MCF 10A (cell line): ENCODE measurements at regions not wholly inside any gene's neighbourhood (a gene's known extent, or its start where the extent isn't known, plus 50 kb on each side); places are given as distances from the start of the nearest gene placed in this dataset.
"Not testable (repeated sequence)": the region's sequence is repeated elsewhere in the genome, so short reads cannot be mapped to it uniquely, and the experiment has no call there.

ENCODE experiments used
- BruUV-seq: library from RNA; stranded (reverse); fragments of 400-500 nt; replicated peaks from 2 replicates; lab custom pipeline; 2021; lab: Mats Ljungman, UMichigan
- CTCF ChIA-PET: fragments of 300-600 bp; sonication (Branson Sonifier 250); formaldehyde crosslinking; extraction: SDS; loops from one replicate; lab custom pipeline; 2021; ENCODE audit warnings: antibody characterized with exemption, inconsistent platforms; lab: Yijun Ruan, JAX
- POLR2A ChIA-PET: fragments of 300-600, 350-650 bp; sonication (Branson Sonifier 250); formaldehyde crosslinking; extraction: SDS; loops from one replicate; lab custom pipeline; 2020; ENCODE audit warnings: antibody characterized with exemption, inconsistent platforms; lab: Yijun Ruan, JAX
- DNase-seq: peaks from one replicate; pipeline ENCODE4 v3.0.0-alpha.2; 2018; ENCODE audit not compliant: unreplicated experiment
- H3K27ac Mint-ChIP-seq: one replicate; pipeline ENCODE4 v1.8.0; 2022; ENCODE audit warnings: mild to moderate bottlenecking, low read depth, mixed read lengths; ENCODE audit not compliant: unreplicated experiment
- H3K27me3 Mint-ChIP-seq: one replicate; pipeline ENCODE4 v1.8.0; 2022; ENCODE audit warnings: mixed read lengths; ENCODE audit not compliant: insufficient read depth, unreplicated experiment
- H3K36me3 Mint-ChIP-seq: one replicate; pipeline ENCODE4 v1.8.0; 2022; ENCODE audit warnings: mild to moderate bottlenecking, moderate library complexity, mixed read lengths; ENCODE audit not compliant: insufficient read depth, unreplicated experiment
- H3K4me1 Mint-ChIP-seq: one replicate; pipeline ENCODE4 v1.8.0; 2022; ENCODE audit warnings: mixed read lengths; ENCODE audit not compliant: insufficient read depth, unreplicated experiment
- H3K4me3 Mint-ChIP-seq: one replicate; pipeline ENCODE4 v1.8.0; 2022; ENCODE audit warnings: mild to moderate bottlenecking, moderate library complexity, mixed read lengths; ENCODE audit not compliant: unreplicated experiment
- H3K9me3 Mint-ChIP-seq: one replicate; pipeline ENCODE4 v1.8.0; 2022; ENCODE audit warnings: mixed read lengths; ENCODE audit not compliant: unreplicated experiment
- intact Hi-C: fragments of 100-400 bp; cut with micrococcal nuclease; formaldehyde crosslinking; loops from 2 replicates; pipeline ENCODE4 v1.14.1; 2022
- TF ChIP-seq, protein P1 (sequence below): fragments of 200-600 bp; IDR thresholded peaks from one replicate; pipeline ENCODE4 v1.8.0; 2022; ENCODE audit warnings: antibody characterized with exemption, mild to moderate bottlenecking; ENCODE audit not compliant: unreplicated experiment

DNA sequence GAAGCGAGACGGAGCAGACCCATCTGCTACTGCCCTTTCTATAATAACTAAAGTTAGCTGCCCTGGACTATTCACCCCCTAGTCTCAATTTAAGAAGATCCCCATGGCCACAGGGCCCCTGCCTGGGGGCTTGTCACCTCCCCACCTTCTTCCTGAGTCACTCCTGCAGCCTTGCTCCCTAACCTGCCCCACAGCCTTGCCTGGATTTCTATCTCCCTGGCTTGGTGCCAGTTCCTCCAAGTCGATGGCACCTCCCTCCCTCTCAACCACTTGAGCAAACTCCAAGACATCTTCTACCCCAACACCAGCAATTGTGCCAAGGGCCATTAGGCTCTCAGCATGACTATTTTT lies 267.2 kb downstream of the OR4F29 start:
- H3K27ac Mint-ChIP-seq: peak overlapping the region; percentile 54
- H3K27me3 Mint-ChIP-seq, H3K4me1 Mint-ChIP-seq, H3K4me3 Mint-ChIP-seq, DNase-seq, CTCF ChIA-PET, H3K9me3 Mint-ChIP-seq, H3K36me3 Mint-ChIP-seq, intact Hi-C loops, BruUV-seq, POLR2A ChIA-PET: not testable (repeated sequence)

GRCh38 chr1:183620-184335 lies 267.7 kb downstream of the OR4F29 start:
- CTCF ChIA-PET, DNase-seq, H3K9me3 Mint-ChIP-seq, H3K4me1 Mint-ChIP-seq, POLR2A ChIA-PET, H3K36me3 Mint-ChIP-seq, H3K4me3 Mint-ChIP-seq, intact Hi-C loops, H3K27me3 Mint-ChIP-seq: not testable (repeated sequence)
- TSS peak; percentile 16 for BruUV-seq
- H3K27ac Mint-ChIP-seq: peak overlapping the region; percentile 54

GRCh38 chr1:183081-183480 lies 268.4 kb downstream of the OR4F29 start:
- H3K36me3 Mint-ChIP-seq, DNase-seq, H3K9me3 Mint-ChIP-seq, H3K27ac Mint-ChIP-seq, CTCF ChIA-PET, POLR2A ChIA-PET, H3K4me1 Mint-ChIP-seq, H3K4me3 Mint-ChIP-seq, BruUV-seq, intact Hi-C loops, H3K27me3 Mint-ChIP-seq: not testable (repeated sequence)

DNA sequence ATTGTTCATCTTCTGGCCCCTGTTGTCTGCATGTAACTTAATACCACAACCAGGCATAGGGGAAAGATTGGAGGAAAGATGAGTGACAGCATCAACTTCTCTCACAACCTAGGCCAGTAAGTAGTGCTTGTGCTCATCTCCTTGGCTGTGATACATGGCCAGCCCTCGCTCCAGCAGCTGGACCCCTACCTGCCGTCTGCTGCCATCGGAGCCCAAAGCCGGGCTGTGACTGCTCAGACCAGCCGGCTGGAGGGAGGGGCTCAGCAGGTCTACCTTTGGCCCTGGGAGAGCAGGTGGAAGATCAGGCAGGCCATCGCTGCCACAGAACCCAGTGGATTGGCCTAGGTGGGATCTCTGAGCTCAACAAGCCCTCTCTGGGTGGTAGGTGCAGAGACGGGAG lies 268.8 kb downstream of the OR4F29 start:
- POLR2A ChIA-PET, H3K36me3 Mint-ChIP-seq, BruUV-seq, H3K4me3 Mint-ChIP-seq, H3K9me3 Mint-ChIP-seq, H3K27ac Mint-ChIP-seq, H3K4me1 Mint-ChIP-seq, intact Hi-C loops, DNase-seq, CTCF ChIA-PET, H3K27me3 Mint-ChIP-seq: not testable (repeated sequence)

- not testable (repeated sequence) for BruUV-seq, H3K4me3 Mint-ChIP-seq
These were observed 269.9 kb downstream of the OR4F29 start for GRCh38 chr1:181247-182216.

DNA sequence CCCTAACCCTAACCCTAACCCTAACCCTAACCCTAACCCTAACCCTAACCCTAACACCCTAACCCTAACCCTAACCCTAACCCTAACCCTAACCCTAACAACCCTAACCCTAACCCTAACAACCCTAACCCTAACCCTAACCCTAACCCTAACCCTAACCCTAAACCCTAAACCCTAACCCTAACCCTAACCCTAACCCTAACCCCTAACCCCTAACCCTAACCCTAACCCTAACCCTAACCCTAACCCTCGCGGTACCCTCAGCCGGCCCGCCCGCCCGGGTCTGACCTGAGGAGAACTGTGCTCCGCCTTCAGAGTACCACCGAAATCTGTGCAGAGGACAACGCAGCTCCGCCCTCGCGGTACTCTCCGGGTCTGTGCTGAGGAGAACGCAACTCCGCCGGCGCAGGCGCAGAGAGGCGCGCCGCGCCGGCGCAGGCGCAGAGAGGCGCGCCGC lies 270.7 kb downstream of the OR4F29 start:
- intact Hi-C loops, H3K4me3 Mint-ChIP-seq, H3K27me3 Mint-ChIP-seq, H3K9me3 Mint-ChIP-seq, H3K27ac Mint-ChIP-seq, DNase-seq, H3K36me3 Mint-ChIP-seq, BruUV-seq, CTCF ChIA-PET, H3K4me1 Mint-ChIP-seq, POLR2A ChIA-PET: not testable (repeated sequence)

More at GRCh38 chr1:181247-182216, 269.9 kb downstream of the OR4F29 start:
- H3K27me3 Mint-ChIP-seq, H3K27ac Mint-ChIP-seq, POLR2A ChIA-PET, intact Hi-C loops, H3K36me3 Mint-ChIP-seq, H3K9me3 Mint-ChIP-seq, H3K4me1 Mint-ChIP-seq, CTCF ChIA-PET: not testable (repeated sequence)
- peak; percentile 63 for DNase-seq
- TF ChIP-seq, protein P1, sequence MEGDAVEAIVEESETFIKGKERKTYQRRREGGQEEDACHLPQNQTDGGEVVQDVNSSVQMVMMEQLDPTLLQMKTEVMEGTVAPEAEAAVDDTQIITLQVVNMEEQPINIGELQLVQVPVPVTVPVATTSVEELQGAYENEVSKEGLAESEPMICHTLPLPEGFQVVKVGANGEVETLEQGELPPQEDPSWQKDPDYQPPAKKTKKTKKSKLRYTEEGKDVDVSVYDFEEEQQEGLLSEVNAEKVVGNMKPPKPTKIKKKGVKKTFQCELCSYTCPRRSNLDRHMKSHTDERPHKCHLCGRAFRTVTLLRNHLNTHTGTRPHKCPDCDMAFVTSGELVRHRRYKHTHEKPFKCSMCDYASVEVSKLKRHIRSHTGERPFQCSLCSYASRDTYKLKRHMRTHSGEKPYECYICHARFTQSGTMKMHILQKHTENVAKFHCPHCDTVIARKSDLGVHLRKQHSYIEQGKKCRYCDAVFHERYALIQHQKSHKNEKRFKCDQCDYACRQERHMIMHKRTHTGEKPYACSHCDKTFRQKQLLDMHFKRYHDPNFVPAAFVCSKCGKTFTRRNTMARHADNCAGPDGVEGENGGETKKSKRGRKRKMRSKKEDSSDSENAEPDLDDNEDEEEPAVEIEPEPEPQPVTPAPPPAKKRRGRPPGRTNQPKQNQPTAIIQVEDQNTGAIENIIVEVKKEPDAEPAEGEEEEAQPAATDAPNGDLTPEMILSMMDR: peak; percentile 37

GRCh38 chr1:138842-139241 lies 312.6 kb downstream of the OR4F29 start:
- H3K36me3 Mint-ChIP-seq, H3K27me3 Mint-ChIP-seq, H3K9me3 Mint-ChIP-seq, POLR2A ChIA-PET, DNase-seq, H3K4me1 Mint-ChIP-seq, CTCF ChIA-PET, H3K27ac Mint-ChIP-seq, intact Hi-C loops, H3K4me3 Mint-ChIP-seq: not testable (repeated sequence)
- BruUV-seq: TSS peak; percentile 44

DNA sequence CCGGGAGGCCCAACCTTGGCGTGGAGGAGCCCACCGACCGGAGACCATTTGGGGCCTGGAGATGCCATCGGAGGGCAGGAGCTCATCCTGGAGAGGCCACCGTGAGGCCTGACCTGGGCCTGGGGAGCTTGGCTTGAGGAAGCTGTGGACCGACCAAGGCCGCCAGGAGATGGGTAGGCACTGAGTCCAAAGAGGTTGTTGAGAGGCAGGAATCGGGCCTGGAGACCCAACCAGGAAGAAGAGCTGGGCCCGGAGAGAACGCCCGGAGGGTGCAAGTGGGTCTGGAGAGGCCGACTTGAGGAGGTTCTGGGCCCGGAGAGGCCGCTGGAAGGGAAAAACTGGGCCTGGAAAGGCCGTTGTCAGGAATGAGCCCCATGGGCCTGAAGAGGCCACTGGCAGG lies 313.8 kb downstream of the OR4F29 start:
- intact Hi-C loops, DNase-seq, BruUV-seq, H3K4me1 Mint-ChIP-seq, H3K9me3 Mint-ChIP-seq, H3K27me3 Mint-ChIP-seq, POLR2A ChIA-PET, H3K36me3 Mint-ChIP-seq, H3K27ac Mint-ChIP-seq, CTCF ChIA-PET, H3K4me3 Mint-ChIP-seq: not testable (repeated sequence)
